HepG2 (cell line): ENCODE measurements at regions not wholly inside any gene's neighbourhood (a gene's known extent, or its start where the extent isn't known, plus 50 kb on each side); places are given as distances from the start of the nearest gene placed in this dataset.

Experiments used
- ATAC-seq: fragments of 200-7000 bp; cut with Tn5 transposase; 3 replicates; pipeline ENCODE4 v1.9.1; 2020; ENCODE audit warnings: mild to moderate bottlenecking, moderate library complexity
- BruUV-seq: library from RNA; stranded (reverse); fragments of 400-500 nt; replicated peaks from 2 replicates; lab custom pipeline; 2021; lab: Mats Ljungman, UMichigan
- CTCF ChIA-PET: fragments of 300-600 bp; formaldehyde crosslinking; extraction: SDS; loops from one replicate; lab custom pipeline; 2021; ENCODE audit warnings: low total read pairs, inconsistent platforms, low intra/inter-chr PET ratio; lab: Yijun Ruan, JAX
- POLR2A ChIA-PET: fragments of 350-600 bp; sonication (Branson Sonifier 250); formaldehyde crosslinking; loops from one replicate; lab custom pipeline; 2020; ENCODE audit warnings: antibody characterized with exemption, inconsistent platforms; lab: Yijun Ruan, JAX
- DNase-seq: peaks from one replicate; pipeline ENCODE4 v3.0.0-alpha.2; 2015; ENCODE audit warnings: low spot score
- FAIRE-seq: peaks from 3 replicates; lab custom pipeline; 2011; peaks lifted over from hg19 to GRCh38; lab: Jason Lieb, UNC
- H2AFZ ChIP-seq: one replicate; pipeline ENCODE4 v1.6.1; 2011; ENCODE audit warnings: low read length, inconsistent platforms
- H3K27ac ChIP-seq: fragments of 300-600 bp; 3 replicates; pipeline ENCODE4 v1.8.0; 2011; ENCODE audit warnings: mixed run types, mild to moderate bottlenecking, mixed read lengths, low read length, inconsistent platforms; ENCODE audit not compliant: insufficient read depth; ENCODE audit errors: extremely low read length
- H3K27me3 ChIP-seq, 2 experiments: fragments of 200-600 bp in 1 of 2; 2 replicates in 1 of 2; 3 replicates in 1 of 2; pipeline versions ENCODE4 v1.6.0 to v1.8.0; 2011; ENCODE audit warnings: low read length in 2 of 2, mild to moderate bottlenecking in 2 of 2, moderate library complexity in 2 of 2, inconsistent platforms in 1 of 2; ENCODE audit not compliant: insufficient read depth in 2 of 2, control insufficient read depth in 1 of 2
- H3K36me3 ChIP-seq, 2 experiments: fragments of 200-600 bp in 1 of 2; replicated peaks in 1 of 2; 2 replicates in 1 of 2; 3 replicates in 1 of 2; pipeline versions ENCODE4 v1.5.1 to v1.8.0; 2011; ENCODE audit warnings: low read length in 2 of 2, inconsistent platforms in 1 of 2; ENCODE audit not compliant: insufficient read depth in 2 of 2, control insufficient read depth in 1 of 2
- H3K4me1 ChIP-seq: 2 replicates; pipeline ENCODE4 v1.5.1; 2012; ENCODE audit warnings: low read length, inconsistent platforms; ENCODE audit not compliant: insufficient read depth
- H3K4me2 ChIP-seq: 2 replicates; pipeline ENCODE4 v1.6.0; 2011; ENCODE audit warnings: low read depth, low read length, inconsistent platforms
- H3K4me3 ChIP-seq, 3 experiments: fragments of 200-600 bp in 1 of 3; sonication (generic), shearing (Covaris generic) in 1 of 3; replicated peaks in 1 of 3; 2 replicates each; pipeline ENCODE4 v1.5.1; 2011 to 2016; ENCODE audit warnings: low read length in 3 of 3, inconsistent platforms in 2 of 3, low read depth in 2 of 3, mild to moderate bottlenecking in 2 of 3, control low read depth in 1 of 3, mixed read lengths in 1 of 3; ENCODE audit not compliant: insufficient read depth in 1 of 3
- H3K79me2 ChIP-seq: one replicate; pipeline ENCODE4 v1.6.1; 2011; ENCODE audit warnings: low read length, inconsistent platforms; ENCODE audit not compliant: insufficient read depth
- H3K9ac ChIP-seq: 2 replicates; pipeline ENCODE4 v1.6.0; 2011; ENCODE audit warnings: mild to moderate bottlenecking, low read depth, low read length, inconsistent platforms; ENCODE audit not compliant: insufficient read depth
- H3K9me3 ChIP-seq: 2 replicates; pipeline ENCODE4 v1.5.1; 2012; ENCODE audit warnings: mild to moderate bottlenecking, low read length
- H4K20me1 ChIP-seq: 2 replicates; pipeline ENCODE4 v1.6.0; 2011; ENCODE audit warnings: inconsistent platforms, mild to moderate bottlenecking, low read length, moderate library complexity; ENCODE audit not compliant: insufficient read depth
- SAP130 ChIP-seq: IDR thresholded peaks from 2 replicates; pipeline ENCODE4 v1.6.1; 2016; ENCODE audit warnings: low read depth
- TRAFD1 ChIP-seq: sonication (generic); formaldehyde crosslinking; IDR thresholded peaks from 2 replicates; pipeline ENCODE4 v1.5.1; 2020; ENCODE audit warnings: missing genetic modification reagents, mild to moderate bottlenecking, borderline replicate concordance
- ZBTB40 ChIP-seq, 2 experiments: fragments of 450-650 bp in 1 of 2; sonication (generic) in 1 of 2; formaldehyde crosslinking in 1 of 2; IDR thresholded peaks; 2 replicates each; pipeline versions ENCODE4 v1.6.1 to v1.8.0; 2016 to 2022; ENCODE audit warnings: antibody characterized with exemption in 1 of 2, mild to moderate bottlenecking in 1 of 2, missing genetic modification reagents in 1 of 2
- ZNF646 ChIP-seq: sonication (generic); formaldehyde crosslinking; IDR thresholded peaks from 2 replicates; pipeline ENCODE4 v1.9.0; 2021; ENCODE audit warnings: mild to moderate bottlenecking, missing genetic modification reagents
- WGBS: methylation state at CpG from one replicate; pipeline ENCODE4 v1.1.6; 2017; ENCODE audit warnings: low lambda C conversion rate; 5-methylcytosine and 5-hydroxymethylcytosine counted together
- in situ Hi-C: cut with HindIII; loops from 2 replicates; pipeline ENCODE4 v1.10.0; 2017; ENCODE audit warnings: low pct_unique_long_range_greater_than_20kb; ENCODE audit not compliant: extremely low pct_ligation_motif_present
- intact Hi-C: fragments of 100-400 bp; cut with micrococcal nuclease; formaldehyde crosslinking; loops from one replicate; pipeline ENCODE4 v1.10.0; 2022; ENCODE audit not compliant: unreplicated experiment

- DNase-seq: no peak
- H3K36me3 ChIP-seq: no peaks in the 10 kb centered on the region
- no peak overlapping the region for H3K4me2 ChIP-seq
- no peaks in the 10 kb centered on the region for H3K79me2 ChIP-seq
- intact Hi-C loops (no loop called here), in situ Hi-C loops (loop anchor here (25.0 kb wide), 1 partner anchor 857 kb away; no protein-coding TSS in a partner anchor)
- H3K4me1 ChIP-seq: no peaks in the 10 kb centered on the region
- H4K20me1 ChIP-seq: no peaks in the 10 kb centered on the region
- H3K9ac ChIP-seq: no peak overlapping the region
- H3K27me3 ChIP-seq: no peaks in the 10 kb centered on the region
- ChIA-PET POLR2A (no interaction called here), CTCF (no interaction called here)
- no peak overlapping the region for H3K4me3 ChIP-seq
- no peak overlapping the region for H2AFZ ChIP-seq
- 0% methylated on average over 1 of the region's 6 CpGs for WGBS
- no peak for FAIRE-seq
- ATAC-seq: no peak
- BruUV-seq: no TSS peak
- no peak overlapping the region for H3K27ac ChIP-seq
- no peaks in the 10 kb centered on the region; the same call in 1 of the 2 replicates for H3K9me3 ChIP-seq
- TF ChIP-seq SAP130 (CRISPR knock-in tag) (no peak), ZBTB40 (IDR thresholded peaks at IDR 0.05) (no peak), ZBTB40 (CRISPR knock-in tag; IDR thresholded peaks at IDR 0.05) (no peak), TRAFD1 (CRISPR knock-in tag) (no peak), ZNF646 (CRISPR knock-in tag) (no peak)
These were observed 162.6 kb upstream of the FAM47A start for GRCh38 chrX:34294665-34295064.
